ENCODE measurements at regions not wholly inside any gene's neighbourhood (a gene's known extent, or its start where the extent isn't known, plus 50 kb on each side); places are given as distances from the start of the nearest gene placed in this dataset.

DNA sequence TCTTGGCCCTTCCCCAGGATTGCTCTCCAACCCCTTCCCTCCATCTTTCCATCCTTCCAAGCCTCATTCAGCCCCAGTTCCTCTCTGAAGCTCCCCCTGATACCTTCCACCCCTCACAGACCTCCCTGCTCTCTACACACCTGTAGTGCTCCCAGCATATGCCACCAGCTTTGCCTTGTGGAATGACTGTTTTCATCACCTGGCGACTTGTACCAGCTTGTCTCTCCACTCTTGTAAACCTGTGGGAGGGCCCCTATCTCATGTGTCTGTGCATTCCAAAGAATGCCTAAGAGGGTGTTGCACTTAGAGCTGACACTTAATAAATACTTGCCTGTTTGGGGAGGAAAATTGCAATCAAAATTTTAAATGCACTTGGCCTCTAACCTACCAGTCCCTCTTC, 198.7 kb downstream of the BCL11A start:
- TF ChIP-seq POLR2A (IDR thresholded peaks at IDR 0.05; ENCODE audit: low read length) (no peak), GATA1 (IDR thresholded peaks at IDR 0.05; ENCODE audit: low read depth, low read length) (no peak)
